K562 (cell line): ENCODE measurements at regions not wholly inside any gene's neighbourhood (a gene's known extent, or its start where the extent isn't known, plus 50 kb on each side); places are given as distances from the start of the nearest gene placed in this dataset.

Source experiments
- EHMT2 ChIP-seq: fragments of 450-650 bp; IDR thresholded peaks from 2 replicates; pipeline ENCODE4 v1.6.1; 2018; ENCODE audit warnings: antibody characterized with exemption
- ELF1 ChIP-seq: fragments of 200-800 bp; sonication (Bioruptor generic); IDR thresholded peaks from 2 replicates; pipeline ENCODE4 v1.6.1; 2016; ENCODE audit warnings: missing genetic modification characterization, missing compliant biosample characterization
- MCM5 ChIP-seq: fragments of 450-650 bp; IDR thresholded peaks from 2 replicates; pipeline ENCODE4 v1.6.1; 2016; ENCODE audit warnings: low read depth
- MYC ChIP-seq, 2 experiments: fragments of 250-450 bp in 1 of 2; sonication (Bioruptor Pico) in 1 of 2; IDR thresholded peaks; 2 replicates each; pipeline versions ENCODE4 v1.5.1 to v1.6.1; 2012 to 2021; ENCODE audit warnings: low read depth in 2 of 2, borderline replicate concordance in 1 of 2, improper control_type of control experiment in 1 of 2, low read length in 1 of 2, mild to moderate bottlenecking in 1 of 2, moderate library complexity in 1 of 2
- NRF1 ChIP-seq, 2 experiments: fragments of 450-650 bp; IDR thresholded peaks in 1 of 2; conservative IDR thresholded peaks in 1 of 2; 2 replicates each; pipeline ENCODE4 v1.6.1; 2014; ENCODE audit warnings: mild to moderate bottlenecking in 2 of 2
- OTX1 ChIP-seq: fragments of 450-650 bp; formaldehyde crosslinking; IDR thresholded peaks from 2 replicates; pipeline ENCODE4 v1.4.0; 2022; ENCODE audit warnings: mild to moderate bottlenecking
- PHTF2 ChIP-seq: fragments of 250-450 bp; sonication (Bioruptor Pico); IDR thresholded peaks from 2 replicates; pipeline ENCODE4 v1.5.0; 2021; ENCODE audit warnings: mild to moderate bottlenecking
- SMARCB1 ChIP-seq: IDR thresholded peaks from 2 replicates; pipeline ENCODE4 v1.6.1; 2011; ENCODE audit warnings: improper control_type of control experiment, low read depth; ENCODE audit not compliant: insufficient read length
- ZNF311 ChIP-seq: fragments of 250-450 bp; sonication (Bioruptor Pico); IDR thresholded peaks from 2 replicates; pipeline ENCODE4 v1.4.0; 2020; ENCODE audit warnings: mild to moderate bottlenecking, moderate library complexity
- ZNF316 ChIP-seq: fragments of 450-650 bp; IDR thresholded peaks from 2 replicates; pipeline ENCODE4 v1.6.1; 2016
- TF ChIP-seq, protein P1 (sequence below): fragments of 450-650 bp; IDR thresholded peaks from 2 replicates; pipeline ENCODE4 v1.6.1; 2016; ENCODE audit warnings: low read depth
- TF ChIP-seq, protein P2 (sequence below): fragments of 250-450 bp; sonication (Bioruptor Pico); IDR thresholded peaks from 2 replicates; pipeline ENCODE4 v1.4.0; 2020; ENCODE audit warnings: mild to moderate bottlenecking, moderate library complexity
- TF ChIP-seq, protein P3 (sequence below): fragments of 250-450 bp; sonication (Bioruptor Pico); IDR thresholded peaks from 2 replicates; pipeline ENCODE4 v1.5.0; 2021; ENCODE audit warnings: mild to moderate bottlenecking, borderline replicate concordance

DNA sequence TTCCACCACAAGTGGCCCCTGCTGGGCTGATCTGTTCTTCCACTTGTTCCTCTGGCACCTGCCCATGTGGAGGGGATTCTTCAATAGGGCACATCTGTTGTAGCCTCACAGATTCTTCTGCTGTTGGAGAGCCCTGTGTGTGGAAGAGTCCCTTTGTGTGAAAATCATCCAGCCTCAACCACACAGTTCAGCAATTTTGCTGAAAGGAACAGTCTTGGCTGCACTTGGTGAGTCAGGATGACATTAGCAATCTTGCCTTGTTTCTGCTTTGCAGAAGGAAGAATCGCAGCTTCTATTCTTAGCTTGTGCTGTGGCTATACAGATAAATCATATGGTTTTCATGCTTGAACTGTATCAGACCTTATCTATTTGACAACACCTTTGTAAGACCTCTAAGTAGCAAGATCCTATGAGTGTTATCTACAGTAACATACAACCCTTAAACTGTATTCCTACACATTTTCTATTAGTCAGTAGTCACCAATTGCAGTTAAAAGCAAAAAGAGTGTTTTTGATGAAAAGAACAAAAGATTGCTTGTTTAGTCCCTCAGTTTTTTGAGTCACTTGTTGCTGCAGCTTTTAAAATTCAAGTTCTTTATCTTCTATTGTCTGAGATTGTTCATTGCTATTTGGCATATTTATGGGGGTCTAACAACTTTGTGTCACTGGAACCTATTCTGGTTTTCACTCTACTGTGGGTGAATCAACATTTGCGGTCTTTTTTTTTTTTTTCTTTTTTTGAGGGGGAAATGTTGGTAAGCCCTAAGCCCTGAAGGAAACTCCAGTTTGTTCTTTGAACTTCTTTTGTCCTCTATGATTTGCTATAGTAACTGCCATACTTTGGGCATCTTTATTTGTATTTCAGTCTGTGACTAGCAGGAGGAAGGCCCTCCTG lies 231.6 kb downstream of the TFAP2B start (continued):
- TF ChIP-seq PHTF2 (CRISPR knock-in tag) (0 out of 2 replicates have a peak, but pooled peaks have one; percentile 61), SMARCB1 (peak; percentile 62), ELF1 (tag) (peak; percentile 45; the same call in 1 of the 2 replicates), OTX1 (CRISPR knock-in tag) (peak; percentile 88; the same call in 1 of the 2 replicates), ZNF316 (peak; percentile 97), NRF1 (conservative IDR thresholded peaks at IDR 0.05 in 1 of 2, IDR thresholded peaks at IDR 0.05 in 1 of 2) (peak in 1 of 2 experiments; percentile 7; a peak in 1 of 4 replicates), EHMT2 (peak; percentile 99), MYC (IDR thresholded peaks at IDR 0.05; ENCODE audit: low read depth, low read length) (peak; percentile 75), MYC (CRISPR knock-in tag; IDR thresholded peaks at IDR 0.05; ENCODE audit: borderline replicate concordance, low read depth) (0 out of 2 replicates have a peak, but pooled peaks have one; percentile 35), MCM5 (no peak), ZNF311 (0 out of 2 replicates have a peak, but pooled peaks have one; percentile 75)
- TF ChIP-seq, protein P1, sequence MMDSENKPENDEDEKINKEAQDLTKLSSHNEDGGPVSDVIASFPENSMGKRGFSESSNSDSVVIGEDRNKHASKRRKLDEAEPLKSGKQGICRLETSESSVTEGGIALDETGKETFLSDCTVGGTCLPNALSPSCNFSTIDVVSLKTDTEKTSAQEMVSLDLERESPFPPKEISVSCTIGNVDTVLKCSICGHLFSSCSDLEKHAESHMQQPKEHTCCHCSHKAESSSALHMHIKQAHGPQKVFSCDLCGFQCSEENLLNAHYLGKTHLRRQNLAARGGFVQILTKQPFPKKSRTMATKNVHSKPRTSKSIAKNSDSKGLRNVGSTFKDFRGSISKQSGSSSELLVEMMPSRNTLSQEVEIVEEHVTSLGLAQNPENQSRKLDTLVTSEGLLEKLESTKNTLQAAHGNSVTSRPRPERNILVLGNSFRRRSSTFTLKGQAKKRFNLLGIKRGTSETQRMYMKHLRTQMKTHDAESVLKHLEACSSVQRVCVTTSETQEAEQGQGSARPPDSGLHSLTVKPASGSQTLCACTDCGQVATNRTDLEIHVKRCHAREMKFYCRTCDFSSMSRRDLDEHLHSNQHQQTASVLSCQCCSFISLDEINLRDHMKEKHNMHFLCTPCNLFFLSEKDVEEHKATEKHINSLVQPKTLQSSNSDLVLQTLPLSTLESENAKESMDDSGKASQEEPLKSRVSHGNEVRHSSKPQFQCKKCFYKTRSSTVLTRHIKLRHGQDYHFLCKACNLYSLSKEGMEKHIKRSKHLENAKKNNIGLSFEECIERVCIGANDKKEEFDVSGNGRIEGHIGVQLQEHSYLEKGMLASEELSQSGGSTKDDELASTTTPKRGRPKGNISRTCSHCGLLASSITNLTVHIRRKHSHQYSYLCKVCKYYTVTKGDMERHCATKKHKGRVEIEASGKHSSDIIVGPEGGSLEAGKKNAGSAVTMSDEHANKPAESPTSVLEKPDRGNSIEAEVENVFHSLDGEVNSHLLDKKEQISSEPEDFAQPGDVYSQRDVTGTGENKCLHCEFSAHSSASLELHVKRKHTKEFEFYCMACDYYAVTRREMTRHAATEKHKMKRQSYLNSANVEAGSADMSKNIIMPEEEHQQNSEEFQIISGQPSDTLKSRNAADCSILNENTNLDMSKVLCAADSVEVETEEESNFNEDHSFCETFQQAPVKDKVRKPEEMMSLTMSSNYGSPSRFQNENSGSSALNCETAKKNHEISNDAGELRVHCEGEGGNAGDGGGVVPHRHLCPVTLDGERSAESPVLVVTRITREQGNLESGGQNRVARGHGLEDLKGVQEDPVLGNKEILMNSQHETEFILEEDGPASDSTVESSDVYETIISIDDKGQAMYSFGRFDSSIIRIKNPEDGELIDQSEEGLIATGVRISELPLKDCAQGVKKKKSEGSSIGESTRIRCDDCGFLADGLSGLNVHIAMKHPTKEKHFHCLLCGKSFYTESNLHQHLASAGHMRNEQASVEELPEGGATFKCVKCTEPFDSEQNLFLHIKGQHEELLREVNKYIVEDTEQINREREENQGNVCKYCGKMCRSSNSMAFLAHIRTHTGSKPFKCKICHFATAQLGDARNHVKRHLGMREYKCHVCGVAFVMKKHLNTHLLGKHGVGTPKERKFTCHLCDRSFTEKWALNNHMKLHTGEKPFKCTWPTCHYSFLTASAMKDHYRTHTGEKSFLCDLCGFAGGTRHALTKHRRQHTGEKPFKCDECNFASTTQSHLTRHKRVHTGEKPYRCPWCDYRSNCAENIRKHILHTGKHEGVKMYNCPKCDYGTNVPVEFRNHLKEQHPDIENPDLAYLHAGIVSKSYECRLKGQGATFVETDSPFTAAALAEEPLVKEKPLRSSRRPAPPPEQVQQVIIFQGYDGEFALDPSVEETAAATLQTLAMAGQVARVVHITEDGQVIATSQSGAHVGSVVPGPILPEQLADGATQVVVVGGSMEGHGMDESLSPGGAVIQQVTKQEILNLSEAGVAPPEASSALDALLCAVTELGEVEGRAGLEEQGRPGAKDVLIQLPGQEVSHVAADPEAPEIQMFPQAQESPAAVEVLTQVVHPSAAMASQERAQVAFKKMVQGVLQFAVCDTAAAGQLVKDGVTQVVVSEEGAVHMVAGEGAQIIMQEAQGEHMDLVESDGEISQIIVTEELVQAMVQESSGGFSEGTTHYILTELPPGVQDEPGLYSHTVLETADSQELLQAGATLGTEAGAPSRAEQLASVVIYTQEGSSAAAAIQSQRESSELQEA, result 0 out of 2 replicates have a peak, but pooled peaks have one; percentile 23
- TF ChIP-seq, protein P2, sequence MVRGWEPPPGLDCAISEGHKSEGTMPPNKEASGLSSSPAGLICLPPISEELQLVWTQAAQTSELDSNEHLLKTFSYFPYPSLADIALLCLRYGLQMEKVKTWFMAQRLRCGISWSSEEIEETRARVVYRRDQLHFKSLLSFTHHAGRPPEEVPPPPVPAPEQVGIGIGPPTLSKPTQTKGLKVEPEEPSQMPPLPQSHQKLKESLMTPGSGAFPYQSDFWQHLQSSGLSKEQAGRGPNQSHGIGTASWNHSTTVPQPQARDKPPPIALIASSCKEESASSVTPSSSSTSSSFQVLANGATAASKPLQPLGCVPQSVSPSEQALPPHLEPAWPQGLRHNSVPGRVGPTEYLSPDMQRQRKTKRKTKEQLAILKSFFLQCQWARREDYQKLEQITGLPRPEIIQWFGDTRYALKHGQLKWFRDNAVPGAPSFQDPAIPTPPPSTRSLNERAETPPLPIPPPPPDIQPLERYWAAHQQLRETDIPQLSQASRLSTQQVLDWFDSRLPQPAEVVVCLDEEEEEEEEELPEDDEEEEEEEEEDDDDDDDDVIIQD (CRISPR knock-in tag), result no peak
- TF ChIP-seq, protein P3, sequence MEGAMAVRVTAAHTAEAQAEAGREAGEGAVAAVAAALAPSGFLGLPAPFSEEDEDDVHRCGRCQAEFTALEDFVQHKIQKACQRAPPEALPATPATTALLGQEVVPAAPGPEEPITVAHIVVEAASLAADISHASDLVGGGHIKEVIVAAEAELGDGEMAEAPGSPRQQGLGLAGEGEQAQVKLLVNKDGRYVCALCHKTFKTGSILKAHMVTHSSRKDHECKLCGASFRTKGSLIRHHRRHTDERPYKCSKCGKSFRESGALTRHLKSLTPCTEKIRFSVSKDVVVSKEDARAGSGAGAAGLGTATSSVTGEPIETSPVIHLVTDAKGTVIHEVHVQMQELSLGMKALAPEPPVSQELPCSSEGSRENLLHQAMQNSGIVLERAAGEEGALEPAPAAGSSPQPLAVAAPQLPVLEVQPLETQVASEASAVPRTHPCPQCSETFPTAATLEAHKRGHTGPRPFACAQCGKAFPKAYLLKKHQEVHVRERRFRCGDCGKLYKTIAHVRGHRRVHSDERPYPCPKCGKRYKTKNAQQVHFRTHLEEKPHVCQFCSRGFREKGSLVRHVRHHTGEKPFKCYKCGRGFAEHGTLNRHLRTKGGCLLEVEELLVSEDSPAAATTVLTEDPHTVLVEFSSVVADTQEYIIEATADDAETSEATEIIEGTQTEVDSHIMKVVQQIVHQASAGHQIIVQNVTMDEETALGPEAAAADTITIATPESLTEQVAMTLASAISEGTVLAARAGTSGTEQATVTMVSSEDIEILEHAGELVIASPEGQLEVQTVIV, result no peak
